ENCODE measurements at regions not wholly inside any gene's neighbourhood (a gene's known extent, or its start where the extent isn't known, plus 50 kb on each side); places are given as distances from the start of the nearest gene placed in this dataset.
"Not testable (repeated sequence)": the region's sequence is repeated elsewhere in the genome, so short reads cannot be mapped to it uniquely, and the experiment has no call there.

DNA sequence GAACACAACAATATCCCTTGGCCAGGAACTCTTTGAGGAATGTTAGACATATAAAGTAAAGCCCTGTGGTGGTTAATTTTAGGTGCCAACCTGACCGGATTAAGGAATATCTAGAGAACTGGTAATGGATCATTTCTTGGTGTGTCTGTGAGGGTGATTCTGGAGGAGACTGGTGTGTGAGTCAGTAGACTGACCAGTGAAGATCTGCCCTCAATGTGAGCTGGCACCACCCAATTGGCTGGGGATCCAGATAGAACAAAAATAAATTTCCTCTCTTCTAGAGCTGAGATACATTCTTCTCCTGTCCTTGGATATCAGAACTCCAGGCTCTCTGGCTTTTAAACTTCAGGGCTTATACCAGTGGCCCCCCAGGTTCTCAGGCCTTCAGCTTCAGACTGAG is 56.2 kb upstream of the TNPO1 start:
- DNase-seq, result no peak

DNA sequence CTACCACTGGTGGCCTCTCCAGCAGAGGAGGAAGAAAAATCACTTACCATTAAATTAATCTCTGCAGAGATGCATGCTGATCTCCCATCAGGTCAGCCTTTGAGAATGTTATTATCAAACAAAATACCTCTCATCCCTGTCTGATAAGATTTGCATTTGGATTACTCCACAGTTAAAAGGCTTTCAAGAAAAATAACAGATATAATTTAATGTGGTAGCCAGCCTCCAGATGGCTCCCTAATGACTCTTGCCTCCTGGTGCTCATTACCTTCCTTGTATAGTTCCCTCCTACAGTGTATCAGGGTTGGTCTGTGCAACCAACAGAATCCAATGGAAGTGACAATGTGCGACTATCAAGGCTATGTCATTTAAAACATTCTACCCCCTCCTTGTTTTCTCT is 63.6 kb upstream of the TNPO1 start:
- DNase-seq, result no peak

- no peak for DNase-seq
Observed at GRCh38 chr5:72749362-72749997, 67.0 kb upstream of the TNPO1 start.

GRCh38 chr5:72747826-72748225 is 68.6 kb upstream of the TNPO1 start:
- DNase-seq, result no peak

- no peak for DNase-seq
Observed at GRCh38 chr5:72746736-72747135, 69.7 kb upstream of the TNPO1 start.

- no peak for DNase-seq
Observed at GRCh38 chr5:72744136-72744535, 72.3 kb upstream of the TNPO1 start.

DNA sequence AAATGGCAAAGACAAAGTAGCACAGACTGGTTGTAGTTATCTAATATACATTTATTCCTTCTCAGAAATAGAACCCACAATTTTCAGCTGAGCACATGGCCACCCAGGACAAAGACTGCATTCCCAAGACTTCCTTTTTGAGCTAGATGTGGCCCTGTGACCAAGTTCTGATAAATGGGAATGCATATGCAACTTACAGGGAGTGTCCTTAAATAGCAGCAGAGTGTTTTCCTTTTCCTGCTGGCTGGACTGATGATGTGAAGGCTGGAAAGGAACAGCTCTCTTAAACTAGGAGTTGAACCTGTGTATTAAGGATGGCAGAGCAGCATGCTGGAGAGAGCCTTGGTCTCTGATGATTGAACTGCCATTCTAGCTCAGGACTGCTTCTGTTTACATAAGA is 74.7 kb upstream of the TNPO1 start:
- DNase-seq, result no peak

- no peak for DNase-seq
Observed at GRCh38 chr5:72733810-72734209, 82.7 kb upstream of the TNPO1 start.

GRCh38 chr5:72723581-72723980 is 92.9 kb upstream of the TNPO1 start:
- no peak for DNase-seq

GRCh38 chr5:72722792-72723452 is 93.5 kb upstream of the TNPO1 start:
- no peak for DNase-seq

DNA sequence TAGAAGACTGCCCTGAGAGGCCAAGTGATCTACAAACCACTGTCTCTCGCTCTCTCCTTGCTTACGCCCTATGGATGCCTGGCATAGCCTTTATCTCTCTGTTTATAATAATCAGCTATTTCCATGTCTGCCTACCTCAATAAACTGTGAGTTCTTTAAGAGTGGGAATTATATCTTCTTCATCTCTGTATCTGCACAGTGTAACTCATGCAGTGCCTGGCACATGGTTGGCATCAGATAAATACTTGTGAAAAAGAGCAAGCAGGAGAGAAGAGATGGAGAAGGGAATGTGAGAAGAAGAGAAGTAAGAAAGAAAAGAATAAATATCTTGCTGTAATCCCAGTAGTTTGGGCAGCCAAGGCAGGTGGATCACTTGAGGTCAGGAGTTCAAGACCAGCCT is 94.6 kb upstream of the TNPO1 start:
- DNase-seq, result no peak

- no peak for DNase-seq
Observed at GRCh38 chr5:72720205-72720604, 96.3 kb upstream of the TNPO1 start.

- no peak for DNase-seq
Observed at GRCh38 chr5:72711351-72711750, 105.1 kb upstream of the TNPO1 start.

- no peak for DNase-seq
Observed at GRCh38 chr5:72709341-72709740, 107.1 kb upstream of the TNPO1 start.

GRCh38 chr5:72705178-72705577 is 111.3 kb upstream of the TNPO1 start:
- no peak for DNase-seq

- DNase-seq, result no peak
Observed at GRCh38 chr5:72703876-72704275, 112.6 kb upstream of the TNPO1 start.

DNA sequence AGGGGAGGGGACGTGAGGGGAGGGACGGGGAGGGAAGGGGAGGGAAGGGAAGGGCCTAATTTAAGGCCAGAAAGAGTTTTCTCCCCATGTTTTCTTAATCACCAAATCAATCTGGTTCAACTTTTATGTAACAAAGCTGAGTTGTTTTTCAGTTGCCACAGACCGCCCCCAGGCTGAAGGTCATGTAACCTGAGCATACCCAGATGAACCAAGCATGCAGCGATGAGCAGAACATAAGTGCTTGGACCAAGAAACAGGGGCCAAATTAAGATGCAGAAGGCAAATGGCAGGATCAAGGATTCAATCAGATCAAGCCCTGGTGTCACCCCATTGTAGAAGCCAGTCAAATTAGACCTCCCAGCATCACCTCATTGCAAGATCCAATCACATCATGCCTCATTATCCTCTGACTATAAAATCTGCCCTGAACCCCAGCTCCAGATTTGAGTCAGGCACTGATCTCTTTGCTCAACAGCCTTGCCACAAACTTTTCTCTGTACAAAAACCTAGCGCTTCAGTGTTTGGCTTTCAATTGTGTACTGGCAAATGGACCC is 113.5 kb upstream of the TNPO1 start:
- DNase-seq, result no peak

DNA sequence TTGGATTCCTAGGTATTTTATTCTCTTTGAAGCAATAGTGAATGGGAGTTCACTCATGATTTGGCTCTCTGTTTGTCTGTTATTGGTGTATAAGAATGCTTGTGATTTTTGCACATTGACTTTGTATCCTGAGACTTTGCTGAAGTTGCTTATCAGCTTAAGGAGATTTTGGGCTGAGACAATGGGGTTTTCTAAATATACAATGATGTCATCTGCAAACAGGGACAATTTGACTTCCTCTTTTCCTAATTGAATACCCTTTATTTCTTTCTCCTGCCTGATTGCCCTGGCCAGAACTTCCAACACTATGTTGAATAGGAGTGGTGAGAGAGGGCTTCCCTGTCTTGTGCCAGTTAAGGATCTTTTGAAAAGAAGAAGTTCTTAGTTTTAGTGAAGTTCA is 114.4 kb upstream of the TNPO1 start:
- DNase-seq, result not testable (repeated sequence)

GRCh38 chr5:72698481-72698880 is 118.0 kb upstream of the TNPO1 start:
- DNase-seq, result no peak

GRCh38 chr5:72697622-72698021 is 118.8 kb upstream of the TNPO1 start:
- no peak for DNase-seq

DNA sequence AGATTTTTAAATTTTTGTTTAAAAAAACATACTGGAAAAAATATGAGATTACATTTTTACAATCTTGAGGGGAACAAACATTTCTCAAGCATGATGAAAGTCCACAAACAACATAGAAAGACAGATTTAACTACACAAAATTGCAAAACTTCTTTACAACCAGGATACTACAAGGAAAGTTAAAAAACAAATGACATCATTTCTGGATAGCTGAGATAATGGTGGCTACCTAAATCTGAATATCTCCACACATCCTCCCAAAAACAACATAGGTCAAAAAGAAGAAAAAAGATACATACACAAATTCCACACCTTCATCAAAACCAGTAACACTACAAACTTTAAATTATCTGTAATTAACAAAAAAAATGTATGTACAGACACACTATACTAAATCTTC is 120.8 kb upstream of the TNPO1 start:
- no peak for DNase-seq

GRCh38 chr5:72694856-72695255 is 121.6 kb upstream of the TNPO1 start:
- no peak for DNase-seq

DNA sequence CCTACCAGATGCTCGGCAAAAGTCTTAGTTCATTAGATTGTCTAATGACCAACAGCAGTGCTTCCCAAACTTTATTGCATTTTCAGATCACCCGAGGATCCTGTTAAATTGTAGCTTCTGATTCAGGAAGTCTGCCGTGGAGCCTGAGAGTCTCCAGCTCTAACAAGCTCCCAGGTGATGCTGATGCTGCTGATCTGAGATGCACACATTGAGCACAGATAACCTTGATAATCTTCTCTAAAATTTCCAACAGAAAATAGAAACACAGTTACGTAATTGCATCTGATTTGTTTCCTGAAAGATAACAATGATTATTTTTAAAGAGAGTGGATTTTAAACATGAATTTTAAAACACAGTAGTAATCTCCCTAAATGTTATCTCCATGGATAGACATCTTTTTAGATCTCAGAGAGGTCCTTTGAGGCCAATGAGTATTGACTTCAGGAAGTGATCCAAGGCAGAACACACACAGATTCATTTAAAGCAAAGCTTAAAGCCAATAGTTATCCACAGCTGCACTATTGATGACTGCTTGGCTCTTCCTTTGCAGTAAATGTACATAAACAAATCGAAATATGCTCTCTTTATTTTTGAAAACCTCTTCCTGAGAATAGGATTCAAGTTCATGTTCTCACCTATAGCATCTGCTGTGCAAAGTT is 122.8 kb upstream of the TNPO1 start:
- no peak for DNase-seq
